SK-N-SH treated with all-trans-retinoic acid at 6 μM for 48 hours (cell line): ENCODE measurements at regions not wholly inside any gene's neighbourhood (a gene's known extent, or its start where the extent isn't known, plus 50 kb on each side); places are given as distances from the start of the nearest gene placed in this dataset.

Experiments used
- ATAC-seq: fragments of 200-7000 bp; cut with Tn5 transposase; 3 replicates; pipeline ENCODE4 v1.9.1; 2020; ENCODE audit warnings: mild to moderate bottlenecking, moderate library complexity
- ARNTL ChIP-seq: fragments of 450-650 bp; formaldehyde crosslinking; IDR thresholded peaks from 2 replicates; pipeline ENCODE4 v1.5.0; 2020; ENCODE audit warnings: low read depth, mild to moderate bottlenecking, moderate library complexity, borderline replicate concordance
- BACH2 ChIP-seq: fragments of 250-450 bp; sonication (Bioruptor Pico); IDR thresholded peaks from 2 replicates; pipeline ENCODE4 v1.9.0; 2021; ENCODE audit warnings: mild to moderate bottlenecking, borderline replicate concordance
- CSDC2 ChIP-seq: fragments of 250-450 bp; sonication (Bioruptor Pico); IDR thresholded peaks from 2 replicates; pipeline ENCODE4 v1.5.0; 2020; ENCODE audit warnings: mild to moderate bottlenecking, moderate library complexity
- ESRRG ChIP-seq: fragments of 250-450 bp; sonication (Bioruptor Pico); IDR thresholded peaks from 2 replicates; pipeline ENCODE4 v1.6.1; 2021; ENCODE audit warnings: mild to moderate bottlenecking
- GLIS3 ChIP-seq: fragments of 250-450 bp; sonication (Bioruptor Pico); IDR thresholded peaks from 2 replicates; pipeline ENCODE4 v1.5.0; 2020; ENCODE audit warnings: mild to moderate bottlenecking, moderate library complexity
- ISL1 ChIP-seq: fragments of 250-450 bp; sonication (Bioruptor Pico); IDR thresholded peaks from 2 replicates; pipeline ENCODE4 v2.1.2; 2022; ENCODE audit warnings: mild to moderate bottlenecking, moderate library complexity
- OSR1 ChIP-seq: fragments of 250-450 bp; sonication (Bioruptor Pico); IDR thresholded peaks from 2 replicates; pipeline ENCODE4 v1.8.0; 2022; ENCODE audit warnings: moderate library complexity, mild to moderate bottlenecking, inconsistent platforms
- PPARA ChIP-seq: fragments of 250-450 bp; sonication (Bioruptor Pico); IDR thresholded peaks from 2 replicates; pipeline ENCODE4 v1.5.0; 2020; ENCODE audit warnings: mild to moderate bottlenecking, borderline replicate concordance
- RARB ChIP-seq: fragments of 250-450 bp; sonication (Bioruptor Pico); IDR thresholded peaks from 2 replicates; pipeline ENCODE4 v1.8.0; 2021; ENCODE audit warnings: mild to moderate bottlenecking, moderate library complexity
- SNAI2 ChIP-seq: fragments of 250-450 bp; sonication (Bioruptor Pico); IDR thresholded peaks from 2 replicates; pipeline ENCODE4 v1.5.0; 2020; ENCODE audit warnings: mild to moderate bottlenecking, moderate library complexity
- TCF4 ChIP-seq: fragments of 250-450 bp; sonication (Bioruptor Pico); IDR thresholded peaks from 2 replicates; pipeline ENCODE4 v1.8.0; 2021; ENCODE audit warnings: mild to moderate bottlenecking, moderate library complexity, borderline replicate concordance
- ZC3H10 ChIP-seq: fragments of 250-450 bp; sonication (Bioruptor Pico); IDR thresholded peaks from 2 replicates; pipeline ENCODE4 v1.5.1; 2021; ENCODE audit warnings: mild to moderate bottlenecking, moderate library complexity
- ZFP3 ChIP-seq: fragments of 250-450 bp; sonication (Bioruptor Pico); IDR thresholded peaks from 2 replicates; pipeline ENCODE4 v1.5.0; 2020; ENCODE audit warnings: mild to moderate bottlenecking, moderate library complexity
- ZFP30 ChIP-seq: fragments of 450-650 bp; formaldehyde crosslinking; IDR thresholded peaks from 2 replicates; pipeline ENCODE4 v1.5.0; 2022; ENCODE audit warnings: mild to moderate bottlenecking, moderate library complexity
- ZNF565 ChIP-seq: fragments of 450-650 bp; formaldehyde crosslinking; conservative IDR thresholded peaks from 2 replicates; pipeline ENCODE4 v1.5.0; 2020; ENCODE audit warnings: low read depth, mild to moderate bottlenecking, moderate library complexity
- ZNF70 ChIP-seq: fragments of 450-650 bp; formaldehyde crosslinking; IDR thresholded peaks from 2 replicates; pipeline ENCODE4 v1.5.0; 2020; ENCODE audit warnings: mild to moderate bottlenecking, moderate library complexity
- ZNF8 ChIP-seq: fragments of 450-650 bp; formaldehyde crosslinking; IDR thresholded peaks from 2 replicates; pipeline ENCODE4 v1.5.0; 2020; ENCODE audit warnings: mild to moderate bottlenecking, moderate library complexity
- TF ChIP-seq, protein P1 (sequence below): fragments of 250-450 bp; sonication (Bioruptor Pico); IDR thresholded peaks from 2 replicates; pipeline ENCODE4 v1.5.1; 2020; ENCODE audit warnings: low read depth, mild to moderate bottlenecking, moderate library complexity
- TF ChIP-seq, protein P2 (sequence below): fragments of 250-450 bp; sonication (Bioruptor Pico); IDR thresholded peaks from 2 replicates; pipeline ENCODE4 v1.8.0; 2020; ENCODE audit warnings: mild to moderate bottlenecking, moderate library complexity, borderline replicate concordance
- TF ChIP-seq, protein P3 (sequence below): fragments of 250-450 bp; sonication (Bioruptor Pico); IDR thresholded peaks from 2 replicates; pipeline ENCODE4 v1.8.0; 2021; ENCODE audit warnings: low read depth, mild to moderate bottlenecking, moderate library complexity, borderline replicate concordance
- TF ChIP-seq, protein P4 (sequence below): fragments of 250-450 bp; sonication (Bioruptor Pico); IDR thresholded peaks from 2 replicates; pipeline ENCODE4 v1.5.0; 2020; ENCODE audit warnings: mild to moderate bottlenecking, moderate library complexity

DNA sequence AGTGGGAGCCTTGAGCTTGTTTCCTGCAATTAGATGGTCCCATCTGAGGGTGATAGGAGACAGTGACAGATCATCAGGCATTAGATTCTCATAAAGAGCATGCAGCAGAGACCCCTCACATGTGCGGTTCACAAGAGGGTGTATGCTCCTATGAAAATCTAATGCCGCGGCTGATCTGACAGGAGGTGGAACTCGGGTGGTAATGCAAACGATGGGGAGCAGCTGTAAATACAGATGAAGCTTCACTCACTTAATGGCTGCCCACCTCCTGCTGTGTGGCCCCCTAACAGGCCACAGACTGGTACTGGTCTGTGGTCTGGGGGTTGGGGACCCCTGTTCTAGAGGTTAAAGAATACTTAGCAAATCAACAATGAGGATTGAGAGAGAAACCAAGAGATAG is 201.5 kb upstream of the PITX2 start:
- no peak for ATAC-seq
- no peak for TF ChIP-seq ESRRG
- no peak for TF ChIP-seq ZNF70 (CRISPR knock-in tag)
- no peak for TF ChIP-seq ZFP3 (CRISPR knock-in tag)
- no peak for TF ChIP-seq ZFP30 (CRISPR knock-in tag)
- no peak for TF ChIP-seq RARB (CRISPR knock-in tag)
- TF ChIP-seq, protein P1, sequence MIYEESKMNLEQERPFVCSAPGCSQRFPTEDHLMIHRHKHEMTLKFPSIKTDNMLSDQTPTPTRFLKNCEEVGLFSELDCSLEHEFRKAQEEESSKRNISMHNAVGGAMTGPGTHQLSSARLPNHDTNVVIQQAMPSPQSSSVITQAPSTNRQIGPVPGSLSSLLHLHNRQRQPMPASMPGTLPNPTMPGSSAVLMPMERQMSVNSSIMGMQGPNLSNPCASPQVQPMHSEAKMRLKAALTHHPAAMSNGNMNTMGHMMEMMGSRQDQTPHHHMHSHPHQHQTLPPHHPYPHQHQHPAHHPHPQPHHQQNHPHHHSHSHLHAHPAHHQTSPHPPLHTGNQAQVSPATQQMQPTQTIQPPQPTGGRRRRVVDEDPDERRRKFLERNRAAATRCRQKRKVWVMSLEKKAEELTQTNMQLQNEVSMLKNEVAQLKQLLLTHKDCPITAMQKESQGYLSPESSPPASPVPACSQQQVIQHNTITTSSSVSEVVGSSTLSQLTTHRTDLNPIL: no peak
- no peak for TF ChIP-seq GLIS3 (CRISPR knock-in tag)
- TF ChIP-seq TCF4: no peak
- no peak for TF ChIP-seq ARNTL (CRISPR knock-in tag)
- TF ChIP-seq, protein P2, sequence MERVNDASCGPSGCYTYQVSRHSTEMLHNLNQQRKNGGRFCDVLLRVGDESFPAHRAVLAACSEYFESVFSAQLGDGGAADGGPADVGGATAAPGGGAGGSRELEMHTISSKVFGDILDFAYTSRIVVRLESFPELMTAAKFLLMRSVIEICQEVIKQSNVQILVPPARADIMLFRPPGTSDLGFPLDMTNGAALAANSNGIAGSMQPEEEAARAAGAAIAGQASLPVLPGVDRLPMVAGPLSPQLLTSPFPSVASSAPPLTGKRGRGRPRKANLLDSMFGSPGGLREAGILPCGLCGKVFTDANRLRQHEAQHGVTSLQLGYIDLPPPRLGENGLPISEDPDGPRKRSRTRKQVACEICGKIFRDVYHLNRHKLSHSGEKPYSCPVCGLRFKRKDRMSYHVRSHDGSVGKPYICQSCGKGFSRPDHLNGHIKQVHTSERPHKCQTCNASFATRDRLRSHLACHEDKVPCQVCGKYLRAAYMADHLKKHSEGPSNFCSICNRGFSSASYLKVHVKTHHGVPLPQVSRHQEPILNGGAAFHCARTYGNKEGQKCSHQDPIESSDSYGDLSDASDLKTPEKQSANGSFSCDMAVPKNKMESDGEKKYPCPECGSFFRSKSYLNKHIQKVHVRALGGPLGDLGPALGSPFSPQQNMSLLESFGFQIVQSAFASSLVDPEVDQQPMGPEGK (CRISPR knock-in tag): no peak
- no peak for TF ChIP-seq BACH2

DNA sequence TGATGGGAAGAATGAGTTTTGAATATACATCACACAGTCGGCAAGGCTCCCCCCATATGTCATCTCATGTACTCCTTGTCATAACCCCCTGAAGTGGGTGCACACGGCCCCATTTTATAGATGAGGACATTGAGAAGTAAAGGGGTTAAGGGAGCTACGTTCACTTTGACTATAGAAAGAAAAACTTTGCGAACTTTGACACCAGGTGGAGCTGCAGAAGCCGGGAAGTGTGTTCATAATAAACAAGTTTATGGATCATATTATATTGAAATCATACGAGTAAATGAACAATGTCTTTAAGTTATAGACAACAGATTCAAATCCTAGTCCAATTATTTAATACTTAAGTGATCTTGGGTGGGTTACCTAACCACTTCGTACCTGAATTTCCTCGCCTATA is 203.8 kb upstream of the PITX2 start:
- no peak for TF ChIP-seq PPARA (CRISPR knock-in tag)
- no peak for TF ChIP-seq ZC3H10
- no peak for TF ChIP-seq OSR1 (CRISPR knock-in tag)
- TF ChIP-seq GLIS3 (CRISPR knock-in tag): no peak
- TF ChIP-seq, protein P1: no peak
- TF ChIP-seq ISL1 (CRISPR knock-in tag): no peak
- TF ChIP-seq ZFP3 (CRISPR knock-in tag): no peak
- TF ChIP-seq CSDC2 (CRISPR knock-in tag): no peak
- TF ChIP-seq ZFP30 (CRISPR knock-in tag): no peak
- TF ChIP-seq ESRRG: no peak
- no peak for TF ChIP-seq BACH2
- TF ChIP-seq, protein P3, sequence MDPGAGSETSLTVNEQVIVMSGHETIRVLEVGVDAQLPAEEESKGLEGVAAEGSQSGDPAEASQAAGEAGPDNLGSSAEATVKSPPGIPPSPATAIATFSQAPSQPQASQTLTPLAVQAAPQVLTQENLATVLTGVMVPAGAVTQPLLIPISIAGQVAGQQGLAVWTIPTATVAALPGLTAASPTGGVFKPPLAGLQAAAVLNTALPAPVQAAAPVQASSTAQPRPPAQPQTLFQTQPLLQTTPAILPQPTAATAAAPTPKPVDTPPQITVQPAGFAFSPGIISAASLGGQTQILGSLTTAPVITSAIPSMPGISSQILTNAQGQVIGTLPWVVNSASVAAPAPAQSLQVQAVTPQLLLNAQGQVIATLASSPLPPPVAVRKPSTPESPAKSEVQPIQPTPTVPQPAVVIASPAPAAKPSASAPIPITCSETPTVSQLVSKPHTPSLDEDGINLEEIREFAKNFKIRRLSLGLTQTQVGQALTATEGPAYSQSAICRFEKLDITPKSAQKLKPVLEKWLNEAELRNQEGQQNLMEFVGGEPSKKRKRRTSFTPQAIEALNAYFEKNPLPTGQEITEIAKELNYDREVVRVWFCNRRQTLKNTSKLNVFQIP (CRISPR knock-in tag): no peak
- TF ChIP-seq RARB (CRISPR knock-in tag): no peak
- TF ChIP-seq, protein P4, sequence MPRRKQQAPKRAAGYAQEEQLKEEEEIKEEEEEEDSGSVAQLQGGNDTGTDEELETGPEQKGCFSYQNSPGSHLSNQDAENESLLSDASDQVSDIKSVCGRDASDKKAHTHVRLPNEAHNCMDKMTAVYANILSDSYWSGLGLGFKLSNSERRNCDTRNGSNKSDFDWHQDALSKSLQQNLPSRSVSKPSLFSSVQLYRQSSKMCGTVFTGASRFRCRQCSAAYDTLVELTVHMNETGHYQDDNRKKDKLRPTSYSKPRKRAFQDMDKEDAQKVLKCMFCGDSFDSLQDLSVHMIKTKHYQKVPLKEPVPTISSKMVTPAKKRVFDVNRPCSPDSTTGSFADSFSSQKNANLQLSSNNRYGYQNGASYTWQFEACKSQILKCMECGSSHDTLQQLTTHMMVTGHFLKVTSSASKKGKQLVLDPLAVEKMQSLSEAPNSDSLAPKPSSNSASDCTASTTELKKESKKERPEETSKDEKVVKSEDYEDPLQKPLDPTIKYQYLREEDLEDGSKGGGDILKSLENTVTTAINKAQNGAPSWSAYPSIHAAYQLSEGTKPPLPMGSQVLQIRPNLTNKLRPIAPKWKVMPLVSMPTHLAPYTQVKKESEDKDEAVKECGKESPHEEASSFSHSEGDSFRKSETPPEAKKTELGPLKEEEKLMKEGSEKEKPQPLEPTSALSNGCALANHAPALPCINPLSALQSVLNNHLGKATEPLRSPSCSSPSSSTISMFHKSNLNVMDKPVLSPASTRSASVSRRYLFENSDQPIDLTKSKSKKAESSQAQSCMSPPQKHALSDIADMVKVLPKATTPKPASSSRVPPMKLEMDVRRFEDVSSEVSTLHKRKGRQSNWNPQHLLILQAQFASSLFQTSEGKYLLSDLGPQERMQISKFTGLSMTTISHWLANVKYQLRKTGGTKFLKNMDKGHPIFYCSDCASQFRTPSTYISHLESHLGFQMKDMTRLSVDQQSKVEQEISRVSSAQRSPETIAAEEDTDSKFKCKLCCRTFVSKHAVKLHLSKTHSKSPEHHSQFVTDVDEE (CRISPR knock-in tag): no peak
- TF ChIP-seq, protein P2 (CRISPR knock-in tag): no peak
- TF ChIP-seq TCF4: no peak
- TF ChIP-seq ZNF565 (CRISPR knock-in tag): no peak
- no peak for TF ChIP-seq SNAI2
- no peak for TF ChIP-seq ARNTL (CRISPR knock-in tag)
- TF ChIP-seq ZNF8 (CRISPR knock-in tag): no peak
- no peak for ATAC-seq
